Stimulated activated CD4-positive, alpha-beta T cell treated with anti-CD3 and anti-CD28 coated beads, Interleukin-15, amount 100 ng/mL, for 48 hours (primary cell): ENCODE measurements at regions not wholly inside any gene's neighbourhood (a gene's known extent, or its start where the extent isn't known, plus 50 kb on each side); places are given as distances from the start of the nearest gene placed in this dataset.

Source experiments
- DNase-seq, 2 donors: peaks; one replicate each; pipeline ENCODE4 v3.0.0-alpha.2; 2020; ENCODE audit warnings: low read depth in 2 of 2

DNA sequence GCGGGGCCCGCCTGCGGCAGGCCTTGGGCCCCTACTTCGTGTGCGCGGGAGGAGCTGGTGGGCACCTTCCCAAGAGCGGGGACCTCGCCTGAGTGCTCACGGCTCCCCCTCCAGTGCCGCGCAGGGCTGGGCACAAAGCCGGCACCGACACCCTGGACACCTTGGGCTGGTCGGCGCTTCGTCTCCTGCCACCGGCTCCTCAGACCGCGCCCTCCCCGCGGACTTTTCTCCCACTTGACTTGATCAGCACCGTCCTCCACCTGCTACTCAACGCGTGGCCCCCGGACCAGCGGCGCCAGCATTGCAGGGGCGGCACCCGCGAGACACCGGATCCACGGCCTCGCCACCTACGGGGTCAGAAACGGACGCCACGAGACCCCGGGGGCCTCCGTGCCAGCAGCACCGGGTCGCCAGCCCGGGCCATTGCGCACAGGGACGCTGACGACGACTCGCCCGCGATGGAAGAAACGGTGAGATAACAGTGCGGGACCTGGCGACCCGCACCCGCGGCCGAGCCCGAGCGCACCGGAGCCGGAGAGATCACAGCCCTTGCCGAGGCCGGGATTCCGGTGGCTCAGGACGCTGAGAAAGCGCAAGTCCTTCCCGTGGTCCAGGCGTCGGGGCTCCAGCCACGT lies 154.2 kb downstream of the DLL1 start:
- no peak for DNase-seq

GRCh38 chr6:170135821-170136471 lies 154.9 kb downstream of the DLL1 start:
- no peak for DNase-seq

DNA sequence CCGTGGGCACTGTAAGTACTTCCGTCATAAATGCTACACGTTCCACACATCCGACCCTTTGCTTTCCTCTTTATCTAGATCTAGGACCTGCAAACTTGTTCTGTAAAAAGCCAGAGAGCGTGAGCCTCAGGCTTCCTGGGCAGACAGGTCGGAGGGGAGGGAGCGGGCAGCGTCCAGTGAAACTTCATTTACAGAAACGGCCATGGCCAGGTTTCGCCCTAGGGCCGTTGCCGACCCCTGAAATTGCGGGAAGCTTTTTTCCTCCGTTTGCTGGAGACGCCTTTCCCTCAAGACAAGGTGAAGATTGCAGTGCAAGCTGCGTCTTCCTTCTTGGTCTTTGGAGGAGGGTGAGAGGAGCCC lies 155.4 kb downstream of the DLL1 start:
- no peak for DNase-seq

DNA sequence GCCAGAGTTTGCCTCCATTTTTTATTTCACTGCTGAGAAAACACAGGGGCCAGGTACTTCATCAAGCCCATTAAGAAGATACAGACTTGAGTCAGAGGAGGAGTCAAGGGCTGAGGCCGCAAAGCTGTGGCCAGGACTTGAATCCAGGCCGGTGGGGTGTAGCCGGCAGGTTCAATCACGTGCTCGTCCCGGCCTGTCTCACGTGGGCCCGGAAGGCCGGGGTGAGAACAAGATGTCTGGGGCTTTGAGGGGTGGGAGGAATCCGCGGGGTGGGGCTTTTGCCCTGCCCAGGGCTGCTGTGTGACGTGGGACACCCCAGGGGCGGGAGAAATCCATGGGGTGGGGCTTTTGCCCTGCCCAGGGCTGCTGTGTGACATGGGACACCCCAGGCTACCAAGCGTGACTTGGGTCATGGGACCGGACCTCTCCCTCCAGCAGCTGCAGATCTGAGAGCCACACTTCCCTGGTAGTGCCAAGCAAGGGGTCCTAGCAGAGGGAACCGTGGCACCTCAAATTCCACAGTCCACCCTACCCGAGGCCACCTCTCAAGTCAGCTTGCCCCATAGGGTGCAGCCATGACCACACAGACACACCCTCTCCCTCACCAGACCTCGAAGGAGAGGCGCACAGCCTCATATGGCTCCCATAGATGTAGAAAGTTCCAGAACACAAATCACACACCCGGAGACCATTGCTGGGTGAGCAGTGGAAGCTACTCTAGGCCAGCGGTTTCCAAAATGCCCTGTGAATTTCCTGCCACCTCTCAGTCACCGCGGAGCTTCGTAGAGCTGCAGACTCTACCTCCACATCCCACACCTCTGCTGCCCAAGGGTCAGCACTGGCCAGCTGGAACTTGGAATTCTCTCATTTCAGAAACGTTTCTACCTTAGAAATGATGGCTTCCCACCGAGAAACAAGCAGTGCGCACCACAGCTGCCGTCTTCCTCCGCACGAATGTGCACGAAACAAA lies 156.1 kb downstream of the DLL1 start:
- DNase-seq: no peak

- DNase-seq: no peak
Observed at GRCh38 chr6:170134031-170134470, 156.8 kb downstream of the DLL1 start.

DNA sequence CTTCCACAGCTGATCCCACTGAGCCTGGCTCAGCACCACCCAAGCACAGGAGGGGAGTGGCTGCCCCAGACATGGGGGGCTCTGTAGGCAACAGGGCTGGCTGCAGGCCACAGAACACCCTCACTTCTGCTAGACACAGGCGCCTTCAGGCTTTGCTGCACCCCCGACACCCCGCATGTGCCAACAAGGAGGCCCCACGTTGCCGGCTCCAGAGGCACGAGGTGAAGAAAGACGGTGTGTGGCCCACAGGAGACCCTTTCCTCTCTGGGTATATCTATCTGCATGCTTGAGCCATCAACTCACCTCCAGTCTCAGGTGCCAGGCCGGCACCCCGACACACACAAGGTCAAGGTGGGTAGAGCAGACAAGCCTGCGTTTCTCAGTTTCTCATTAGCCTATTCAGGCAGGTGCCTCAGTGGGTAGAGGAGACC lies 158.3 kb downstream of the DLL1 start:
- DNase-seq: no peak

DNA sequence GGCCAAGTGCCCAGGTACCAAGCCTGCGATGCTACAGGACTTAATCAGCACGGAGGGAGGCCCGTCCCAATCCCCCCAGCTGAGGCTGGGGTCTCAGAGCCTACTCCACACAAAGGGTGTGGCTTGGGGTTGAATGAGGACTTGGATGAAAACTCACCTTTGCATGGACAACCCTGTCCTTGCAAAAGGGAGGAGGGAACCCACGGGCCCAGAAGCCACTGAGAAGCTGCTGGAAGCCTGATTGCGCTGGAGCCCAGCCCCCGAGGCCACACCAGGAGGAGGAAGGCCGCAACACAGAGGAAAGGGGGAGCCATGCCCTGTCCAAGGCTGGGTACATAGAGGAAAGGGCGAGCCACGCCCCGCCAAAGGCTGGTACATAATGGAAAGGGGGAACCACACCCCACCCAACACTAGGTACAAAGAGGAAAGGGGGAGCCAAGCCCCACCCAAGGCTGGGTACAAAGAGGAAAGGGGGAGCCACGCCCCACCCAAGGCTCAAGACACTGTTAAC lies 158.8 kb downstream of the DLL1 start:
- DNase-seq: no peak

DNA sequence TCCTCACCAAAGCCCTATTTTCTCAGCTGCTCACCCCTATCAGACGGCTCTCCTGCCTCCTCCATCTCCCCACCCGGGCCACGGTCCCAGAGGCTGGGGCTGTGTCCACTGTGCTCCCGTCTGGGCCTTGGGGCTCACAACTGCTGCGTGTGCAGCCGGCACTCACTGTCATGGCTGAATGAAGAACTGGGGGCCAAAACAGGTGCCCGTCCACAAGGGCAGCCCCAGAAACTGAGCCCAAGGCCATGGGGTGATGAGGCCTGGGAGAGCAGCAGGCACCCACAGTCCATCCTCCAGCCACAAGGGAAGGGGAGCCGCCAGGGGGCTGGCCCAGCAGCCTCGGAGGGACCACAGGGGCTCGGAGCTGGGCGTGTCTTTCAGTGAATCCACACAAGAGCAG lies 159.5 kb downstream of the DLL1 start:
- no peak for DNase-seq

DNA sequence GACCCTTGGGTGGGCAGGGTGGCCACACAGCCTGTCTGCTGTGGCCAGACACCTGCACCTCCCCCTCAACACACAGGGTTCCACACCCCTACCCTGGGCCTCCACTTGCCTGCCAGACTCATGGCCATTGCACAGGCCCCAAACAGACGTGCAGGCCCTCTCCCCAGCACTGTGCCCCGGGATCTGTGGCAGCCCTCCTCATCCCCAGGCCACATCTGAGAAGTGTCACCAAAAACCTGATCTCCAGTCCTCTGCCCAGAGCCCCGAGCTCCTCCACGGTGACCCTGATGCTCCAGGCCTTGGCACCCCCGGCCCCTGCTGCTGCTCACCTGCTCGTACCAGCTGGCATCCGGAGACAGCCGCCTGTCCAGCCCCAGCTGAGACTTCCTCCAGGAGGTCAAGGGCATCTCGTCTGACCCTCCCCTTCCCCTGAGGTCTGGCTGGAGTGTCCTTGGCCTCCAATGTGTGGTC lies 160.1 kb downstream of the DLL1 start:
- no peak for DNase-seq

GRCh38 chr6:170130201-170130621 lies 160.7 kb downstream of the DLL1 start:
- no peak for DNase-seq

DNA sequence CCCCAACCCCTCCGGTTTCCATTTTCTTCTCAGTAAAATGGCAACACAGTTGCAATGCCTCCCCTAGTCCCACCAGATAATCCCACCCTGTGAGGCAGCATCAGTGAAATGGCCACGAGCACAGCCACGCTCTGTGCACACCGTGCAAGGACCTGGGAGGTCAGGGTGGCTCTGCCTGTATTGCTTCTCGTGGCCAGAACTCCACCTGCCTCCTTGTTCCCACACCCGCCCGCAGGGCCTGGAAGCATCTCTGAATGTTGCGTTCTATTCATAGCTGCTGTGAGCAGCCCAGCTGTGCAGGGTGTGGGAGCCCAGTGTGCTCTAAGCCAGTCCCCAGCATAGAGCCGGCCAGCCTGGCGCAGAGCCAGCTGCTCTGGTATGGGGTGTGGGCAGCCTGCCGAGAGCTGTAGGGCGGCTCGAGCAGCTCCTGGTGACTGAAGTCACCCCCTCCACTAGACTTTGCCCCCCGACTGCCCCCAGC lies 161.1 kb downstream of the DLL1 start:
- no peak for DNase-seq

- no peak for DNase-seq
Observed at GRCh38 chr6:170128811-170129681, 161.8 kb downstream of the DLL1 start.

- no peak for DNase-seq
Observed at GRCh38 chr6:170128346-170128745, 162.5 kb downstream of the DLL1 start.

- DNase-seq: no peak
Observed at GRCh38 chr6:170127151-170127550, 163.7 kb downstream of the DLL1 start.

DNA sequence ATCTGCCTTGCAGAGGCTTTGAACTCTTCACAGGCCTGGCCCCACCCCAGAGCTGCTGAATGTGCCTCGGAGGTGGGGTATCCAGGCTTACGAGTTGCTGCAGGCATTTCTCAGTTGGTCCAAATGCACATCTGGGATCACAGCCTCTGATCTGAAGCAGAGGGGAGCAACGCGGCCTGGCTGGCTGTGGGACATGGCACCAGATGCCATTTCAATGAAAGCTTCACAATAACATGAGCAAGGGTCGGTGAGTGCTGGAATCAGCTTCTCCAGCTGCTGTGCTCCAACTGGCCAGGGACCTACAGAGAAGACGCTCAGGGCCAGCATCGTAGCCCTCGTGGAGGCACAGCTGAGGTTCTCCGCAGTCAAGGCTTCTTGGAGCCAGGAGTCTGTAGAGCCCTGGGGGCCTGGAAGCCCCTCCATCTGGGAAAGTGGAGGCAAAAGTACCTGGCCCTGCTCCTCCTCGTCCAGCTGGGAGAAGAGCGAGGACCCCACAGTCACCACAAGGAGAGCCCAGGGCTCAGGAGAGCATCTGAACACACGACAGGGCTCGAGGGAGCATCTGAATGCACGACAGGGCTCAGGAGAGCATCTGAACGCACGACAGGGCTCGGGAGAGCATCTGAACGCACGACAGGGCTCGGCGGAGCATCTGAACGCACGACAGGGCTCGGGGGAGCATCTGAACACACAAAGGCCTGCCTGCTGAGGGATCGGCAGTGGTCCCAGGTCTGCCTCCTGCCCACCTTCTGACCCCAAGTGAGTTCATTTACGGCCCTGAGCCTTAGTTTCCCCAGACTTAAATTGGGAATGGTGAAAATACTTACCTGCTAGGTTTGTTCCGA lies 165.2 kb downstream of the DLL1 start:
- DNase-seq: no peak

- no peak for DNase-seq
Observed at GRCh38 chr6:170124836-170125235, 166.0 kb downstream of the DLL1 start.

GRCh38 chr6:170124150-170124549 lies 166.7 kb downstream of the DLL1 start:
- no peak for DNase-seq

DNA sequence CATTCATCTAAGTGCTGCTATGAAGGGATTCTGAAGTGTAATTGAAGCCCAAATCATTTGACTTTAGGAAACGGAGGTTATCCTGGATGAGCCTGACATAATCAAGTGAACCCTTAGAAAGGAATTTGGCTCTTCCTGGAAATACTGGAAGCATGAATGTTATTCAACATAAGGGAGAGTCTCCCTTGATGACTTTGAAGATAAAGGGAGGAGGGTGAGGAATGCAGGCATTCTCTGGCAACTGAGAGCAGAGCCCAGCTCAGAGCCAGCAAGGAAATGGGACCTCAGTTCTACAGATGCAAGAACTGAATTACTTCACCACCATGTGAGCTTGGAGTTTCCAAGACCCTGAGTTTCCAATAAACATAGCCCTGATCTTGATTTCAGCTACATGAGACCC lies 168.2 kb downstream of the DLL1 start:
- DNase-seq: no peak

GRCh38 chr6:170117111-170117972 lies 173.5 kb downstream of the DLL1 start:
- DNase-seq: no peak
